ENCODE measurements at regions not wholly inside any gene's neighbourhood (a gene's known extent, or its start where the extent isn't known, plus 50 kb on each side); places are given as distances from the start of the nearest gene placed in this dataset.
"Not testable (repeated sequence)": the region's sequence is repeated elsewhere in the genome, so short reads cannot be mapped to it uniquely, and the experiment has no call there.

DNA sequence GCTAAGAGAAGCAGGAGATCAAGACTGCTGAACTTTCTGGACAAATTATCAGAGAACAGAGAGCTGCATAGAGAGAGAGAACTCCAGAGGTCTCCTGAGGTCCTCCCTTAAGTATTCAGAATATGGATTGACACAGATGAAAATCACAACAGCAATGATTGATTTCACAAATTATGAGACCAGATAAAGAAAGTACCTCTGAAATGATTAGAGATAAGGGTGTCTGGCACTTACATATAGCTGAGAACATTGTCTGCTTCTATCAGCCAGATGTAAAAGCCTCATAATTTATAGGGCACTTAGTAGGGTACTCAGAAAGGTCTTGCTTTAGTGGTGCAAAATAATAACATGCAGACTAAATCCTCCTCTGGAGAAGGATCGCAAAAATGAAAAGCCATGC, 1301.8 kb downstream of the BRINP3 start:
- peak; percentile 93 for DNase-seq (ENCODE audit: low spot score)

DNA sequence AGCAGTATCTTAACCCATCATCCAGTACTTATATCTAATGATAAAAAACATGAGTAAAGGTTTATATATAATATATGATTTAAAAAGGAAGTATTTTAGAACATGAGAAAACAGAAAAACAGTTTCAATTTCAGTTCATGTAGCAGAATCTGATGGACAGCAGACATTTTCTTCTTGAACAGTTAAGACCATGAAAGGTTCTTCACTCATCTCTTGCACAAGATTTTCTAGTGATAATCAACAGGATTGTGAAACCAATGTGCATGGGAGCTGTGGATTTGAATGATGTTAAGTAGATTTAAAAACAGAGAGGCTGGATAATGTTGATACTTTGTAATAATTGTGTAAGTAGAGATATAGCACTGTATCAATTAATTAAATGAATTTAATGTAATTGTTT, 1297.6 kb downstream of the BRINP3 start:
- no peak for DNase-seq (ENCODE audit: low spot score)

DNA sequence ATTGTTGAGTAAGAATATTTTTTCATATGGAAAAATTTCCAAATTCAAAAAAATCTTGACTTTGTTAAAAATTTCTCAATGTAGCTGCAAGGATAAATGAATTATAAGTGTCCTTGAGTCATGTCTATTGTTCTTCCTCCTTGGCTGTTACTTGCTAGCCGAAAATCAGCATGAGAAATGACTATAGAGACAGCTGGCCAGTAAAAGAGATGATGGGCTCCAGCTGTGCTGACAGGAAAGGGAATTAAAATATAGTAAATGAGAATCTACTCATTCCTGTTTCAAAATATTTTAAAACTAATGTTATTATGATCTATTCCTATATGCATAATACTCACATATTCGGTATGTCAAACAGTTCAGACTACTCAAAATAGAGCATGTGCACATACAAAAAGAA, 1292.6 kb downstream of the BRINP3 start:
- DNase-seq (ENCODE audit: low spot score) = no peak

DNA sequence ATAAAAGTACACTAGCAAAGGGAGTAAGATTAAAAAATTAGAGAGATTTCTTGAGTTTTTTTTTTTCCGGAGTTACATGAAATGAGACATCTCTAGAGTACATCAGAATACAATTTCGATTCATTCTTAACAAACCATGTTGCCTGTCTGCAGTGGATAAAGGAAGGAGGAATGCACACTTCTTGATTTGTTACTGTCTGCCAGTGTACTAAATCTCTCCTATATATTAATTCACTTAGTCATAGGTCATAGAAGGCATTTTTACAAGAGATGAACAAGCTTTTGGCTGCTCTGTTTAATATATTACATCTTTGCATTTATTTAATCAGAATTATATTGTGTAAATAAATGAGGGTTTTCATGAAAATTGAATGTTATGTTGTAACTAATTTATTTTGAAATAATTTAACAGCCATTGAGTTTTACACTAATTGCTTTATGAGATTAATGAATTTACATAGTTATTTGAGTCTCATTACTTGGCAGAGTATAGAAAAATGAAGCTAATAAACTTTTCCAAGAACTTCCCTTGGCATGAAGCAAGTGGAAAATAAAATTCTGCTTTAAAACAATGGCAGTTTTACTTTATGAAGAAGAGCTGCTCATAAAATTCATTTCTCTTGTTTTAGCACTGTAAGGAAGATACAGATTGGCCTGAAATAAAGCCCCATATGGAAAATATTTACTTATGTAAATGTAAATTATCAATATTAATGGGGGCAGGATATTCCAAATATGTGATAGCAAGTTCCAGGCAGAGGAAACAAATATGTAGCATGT, 1284.7 kb downstream of the BRINP3 start:
- DNase-seq (ENCODE audit: low spot score) = no peak

DNA sequence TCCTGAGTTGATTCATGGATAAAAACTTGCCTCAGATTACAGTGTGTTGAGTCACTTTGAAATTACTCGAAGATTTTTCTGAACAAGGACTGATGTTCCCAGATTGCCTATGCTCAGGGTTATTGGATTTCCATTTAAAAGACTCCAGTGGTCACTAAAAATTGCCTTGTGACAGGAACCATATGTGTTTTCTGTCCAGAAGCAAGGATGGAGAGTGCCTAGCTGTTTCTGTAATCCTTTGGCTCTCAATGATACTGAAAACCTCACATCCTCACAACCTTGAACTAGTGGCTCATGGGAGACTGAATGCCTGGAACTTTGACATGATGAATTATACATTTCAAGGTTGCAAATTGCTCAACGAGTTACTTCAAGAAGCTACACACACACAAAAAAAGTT, 1271.8 kb downstream of the BRINP3 start:
- DNase-seq (ENCODE audit: low spot score) = peak; percentile 8

DNA sequence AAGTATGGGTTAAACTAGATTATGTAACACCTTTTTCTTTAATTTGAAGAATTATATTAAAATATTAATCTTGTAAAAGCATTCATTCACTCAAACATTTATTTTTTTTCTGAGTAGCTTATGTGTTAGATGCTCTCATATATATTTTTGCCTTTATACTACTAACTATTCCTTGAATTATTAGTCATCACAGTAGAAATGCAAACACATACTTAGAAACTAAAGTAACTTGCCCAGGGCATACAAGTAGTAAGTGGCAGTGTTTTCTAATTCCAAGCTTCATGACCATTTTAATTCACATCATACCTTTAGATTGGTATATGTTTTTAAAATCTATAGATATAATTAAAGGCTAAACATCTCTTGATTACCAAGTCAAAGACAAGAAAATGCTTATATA, 1271.0 kb downstream of the BRINP3 start:
- DNase-seq (ENCODE audit: low spot score) = no peak

DNA sequence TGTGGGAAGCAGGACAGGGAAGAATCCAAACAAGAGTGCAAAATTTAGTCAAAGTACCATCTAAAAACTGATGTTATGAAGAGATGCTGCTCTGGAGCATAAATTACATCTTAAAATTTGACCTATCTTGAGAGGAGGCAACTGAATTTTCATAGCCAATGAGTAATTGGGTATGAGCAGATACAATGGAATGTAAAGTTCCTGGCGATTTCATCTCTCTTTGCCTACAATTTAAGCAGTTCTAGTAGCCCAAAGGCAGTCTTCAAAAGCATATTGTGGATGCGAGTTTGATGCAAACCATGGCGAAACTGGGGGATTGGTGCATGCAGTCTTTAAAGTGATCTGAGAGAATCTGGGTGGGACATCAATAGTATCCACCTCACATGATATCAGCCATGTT, 1265.9 kb downstream of the BRINP3 start:
- no peak for DNase-seq (ENCODE audit: low spot score)

DNA sequence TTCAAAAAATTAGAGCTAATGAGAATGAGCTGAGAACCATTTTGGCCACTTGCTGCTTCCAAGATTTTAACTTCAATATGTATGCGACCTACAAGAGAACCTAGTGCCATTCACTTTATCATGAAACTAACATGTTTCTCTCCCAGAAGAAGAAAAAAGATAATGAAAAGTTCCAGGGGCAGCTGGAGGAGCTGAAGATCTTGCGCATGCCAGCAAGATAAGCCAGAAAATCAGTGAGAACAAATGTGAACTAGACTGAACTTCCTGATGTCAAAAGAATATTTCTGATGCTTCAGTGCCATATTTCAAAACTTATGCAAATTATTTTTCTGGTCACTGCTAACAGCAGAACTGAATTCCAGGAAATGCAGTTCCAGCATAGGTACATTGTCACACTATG, 1265.1 kb downstream of the BRINP3 start:
- no peak for DNase-seq (ENCODE audit: low spot score)

DNA sequence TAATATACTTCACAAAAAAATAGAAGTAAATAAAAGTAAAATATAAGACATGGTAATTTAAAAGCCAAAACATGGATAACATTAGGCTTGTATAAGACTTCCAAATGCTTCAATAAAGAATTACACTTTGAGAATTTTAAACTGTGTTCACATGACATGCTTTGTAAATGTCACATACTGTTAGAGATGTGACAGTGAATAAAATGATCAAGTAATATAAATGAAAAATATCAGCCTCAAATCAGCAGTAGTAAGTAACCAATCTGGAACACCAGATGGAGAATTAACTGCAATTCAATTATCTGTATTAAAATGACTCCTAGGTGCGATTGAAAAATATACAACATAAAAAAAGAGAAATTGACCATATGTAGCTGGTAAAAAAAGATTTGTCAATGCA, 1260.8 kb downstream of the BRINP3 start:
- no peak for DNase-seq (ENCODE audit: low spot score)

DNA sequence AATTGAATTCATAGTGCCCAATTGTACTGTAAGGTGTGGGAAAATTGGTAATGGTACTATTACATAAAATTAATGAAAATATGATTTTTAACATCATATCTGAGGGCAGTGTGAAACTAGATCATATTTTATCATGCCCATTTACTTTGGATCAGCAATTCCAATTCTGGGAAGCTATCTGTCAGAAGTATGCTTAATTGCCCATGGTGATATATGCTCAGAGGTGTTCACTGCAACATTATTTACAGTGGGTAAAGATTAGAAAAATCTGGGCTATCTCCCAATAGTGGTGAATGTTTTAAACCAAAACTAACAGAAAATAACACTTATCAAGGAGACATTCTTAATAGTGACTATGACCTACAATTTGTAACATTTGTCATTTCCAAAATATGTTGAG, 1260.0 kb downstream of the BRINP3 start:
- no peak for DNase-seq (ENCODE audit: low spot score)

DNA sequence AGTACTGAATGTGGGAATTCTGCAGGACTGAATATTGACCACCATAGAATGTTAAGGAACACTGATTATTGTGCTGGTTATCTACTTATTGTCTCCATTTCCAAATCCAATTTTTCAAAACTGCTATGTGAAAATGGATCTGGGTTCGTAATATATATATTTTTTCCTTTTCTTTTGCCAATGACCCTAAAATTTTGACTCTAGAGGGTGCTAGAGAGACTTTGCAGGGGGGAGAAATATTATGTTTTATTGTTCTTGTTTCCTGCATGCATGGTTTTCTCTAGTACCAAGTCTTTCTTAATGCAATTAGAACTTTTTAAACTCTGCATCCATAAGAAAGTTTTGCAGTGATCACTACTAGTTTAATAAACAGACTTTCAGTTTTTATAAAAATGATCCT, 1256.9 kb downstream of the BRINP3 start:
- no peak for DNase-seq (ENCODE audit: low spot score)

DNA sequence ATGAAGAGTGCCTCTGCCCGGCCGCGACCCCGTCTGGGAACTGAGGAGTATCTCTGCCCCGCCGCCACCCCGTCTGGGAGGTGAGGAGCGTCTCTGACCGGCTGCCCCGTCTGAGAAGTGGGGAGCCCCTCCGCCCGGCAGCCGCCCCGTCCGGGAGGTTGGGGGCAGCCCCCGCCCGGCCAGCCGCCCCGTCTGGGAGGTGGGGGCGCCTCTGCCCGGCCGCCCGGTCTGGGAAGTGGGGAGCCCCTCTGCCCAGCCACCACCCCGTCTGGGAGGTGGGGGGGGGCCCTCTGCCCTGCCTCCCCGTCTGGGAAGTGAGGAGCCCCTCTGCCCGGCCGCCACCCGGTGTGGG, 1251.9 kb downstream of the BRINP3 start:
- not testable (repeated sequence) for DNase-seq (ENCODE audit: low spot score)

DNA sequence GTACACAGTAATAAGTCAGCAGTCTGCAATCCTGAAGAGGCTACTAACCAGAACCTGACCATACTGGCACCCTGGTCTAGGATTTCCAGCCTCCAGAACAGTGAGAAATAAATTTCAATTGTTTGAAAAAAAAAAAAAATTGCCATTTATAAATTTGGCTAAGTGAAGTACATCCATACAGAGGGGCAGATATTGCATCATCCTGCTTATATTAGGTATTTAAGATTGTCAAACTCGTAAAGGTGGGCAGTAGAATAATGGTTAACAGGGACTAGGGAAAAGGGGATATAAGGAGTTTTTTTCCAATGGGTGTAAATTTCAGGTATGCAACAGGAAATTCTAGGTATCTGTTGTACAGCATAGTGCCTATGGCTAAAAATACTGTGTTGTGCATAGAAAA, 1250.9 kb downstream of the BRINP3 start:
- DNase-seq (ENCODE audit: low spot score) = no peak

DNA sequence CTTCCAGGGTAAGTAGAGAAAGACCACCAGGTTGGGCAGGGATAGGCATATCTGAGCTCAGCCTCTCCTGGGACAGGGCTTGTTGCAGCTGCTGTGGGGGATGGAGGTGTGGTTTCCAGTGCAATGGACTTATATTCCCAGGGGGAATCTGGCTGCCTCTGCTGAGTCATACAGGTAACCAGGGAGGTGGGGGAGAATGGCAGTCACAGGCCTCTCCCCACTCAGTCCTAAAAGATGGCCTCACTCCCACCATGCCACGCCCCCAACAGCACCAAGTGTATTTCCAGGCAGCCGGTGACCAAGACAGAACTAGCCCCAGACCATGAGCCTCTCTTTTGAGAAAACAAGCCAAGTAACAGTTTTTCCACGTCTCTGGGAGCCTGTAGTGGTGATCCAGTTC, 1240.7 kb downstream of the BRINP3 start:
- no peak for DNase-seq (ENCODE audit: low spot score)

DNA sequence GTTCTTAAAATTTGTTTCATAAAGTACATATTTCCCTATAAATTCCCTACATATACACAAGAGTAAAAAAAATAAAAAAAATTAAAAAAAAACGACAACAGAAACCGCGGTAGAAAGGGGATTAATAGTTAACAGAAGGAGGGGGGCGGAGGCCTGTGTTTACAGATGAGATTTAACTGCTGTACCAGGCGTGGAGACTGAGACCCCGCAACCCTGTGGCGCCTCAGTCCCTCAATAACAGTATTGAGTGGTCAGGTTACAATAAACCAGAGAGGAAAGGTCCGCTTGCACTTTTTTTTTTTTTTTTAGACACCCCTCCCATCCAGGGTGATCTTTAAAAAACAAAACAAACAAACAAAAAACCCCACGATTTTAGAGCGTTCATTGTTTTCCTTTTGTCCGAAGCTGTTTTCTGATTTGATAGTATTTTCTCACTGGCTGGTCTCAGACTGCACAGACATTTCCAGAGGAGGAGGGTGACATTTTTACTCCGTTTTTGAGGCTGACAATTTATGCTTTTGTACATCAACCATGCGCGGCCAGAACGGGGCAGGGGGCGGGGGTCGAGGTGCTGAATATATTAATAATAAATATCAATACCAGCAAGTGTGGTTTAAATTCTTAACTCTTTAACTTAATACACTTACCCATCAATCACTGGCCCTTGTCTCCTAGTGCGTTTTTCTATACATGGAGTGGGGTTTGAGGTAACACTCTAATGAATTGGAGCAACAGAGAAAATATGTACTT, 1223.9 kb downstream of the BRINP3 start:
- DNase-seq (ENCODE audit: low spot score) = no peak

DNA sequence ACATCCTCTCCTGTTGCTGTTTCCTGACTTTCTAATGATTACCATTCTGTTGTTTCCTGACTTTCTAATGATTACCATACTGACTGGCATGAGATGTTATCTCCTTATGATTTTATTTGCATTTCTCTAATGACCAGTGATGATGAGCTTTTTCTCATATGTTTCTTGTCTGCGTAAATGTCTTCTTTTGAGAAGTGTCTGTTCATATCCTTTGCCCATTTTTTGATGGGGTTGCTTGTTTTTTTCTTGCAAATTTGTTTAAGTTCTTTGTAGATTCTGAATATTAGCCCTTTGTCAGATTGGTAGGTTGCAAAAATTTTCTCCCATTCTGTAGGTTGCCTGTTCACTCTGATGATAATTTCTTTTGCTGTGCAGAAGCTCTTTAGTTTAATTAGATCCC, 1216.5 kb downstream of the BRINP3 start:
- not testable (repeated sequence) for DNase-seq (ENCODE audit: low spot score)

DNA sequence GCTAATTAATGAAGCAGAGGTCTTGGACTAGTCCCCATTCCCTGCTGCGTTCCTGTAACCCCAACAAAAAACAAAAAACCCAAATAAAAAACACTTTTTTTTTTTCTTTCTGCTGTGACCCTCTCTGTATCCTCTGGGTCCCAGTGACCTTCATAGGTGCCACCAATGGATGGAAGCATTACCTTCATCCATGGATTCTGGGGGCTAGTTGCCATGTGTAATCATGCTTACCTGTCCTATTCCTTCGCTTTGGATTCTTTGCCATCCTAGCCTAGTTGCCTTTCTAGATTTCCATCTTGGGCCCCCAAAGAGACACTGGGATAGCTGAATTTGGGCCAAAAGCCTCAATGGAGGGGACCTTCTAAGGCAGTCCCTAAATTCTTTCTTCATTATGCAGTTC, 1208.7 kb downstream of the BRINP3 start:
- peak; percentile 16 for DNase-seq (ENCODE audit: low spot score)

DNA sequence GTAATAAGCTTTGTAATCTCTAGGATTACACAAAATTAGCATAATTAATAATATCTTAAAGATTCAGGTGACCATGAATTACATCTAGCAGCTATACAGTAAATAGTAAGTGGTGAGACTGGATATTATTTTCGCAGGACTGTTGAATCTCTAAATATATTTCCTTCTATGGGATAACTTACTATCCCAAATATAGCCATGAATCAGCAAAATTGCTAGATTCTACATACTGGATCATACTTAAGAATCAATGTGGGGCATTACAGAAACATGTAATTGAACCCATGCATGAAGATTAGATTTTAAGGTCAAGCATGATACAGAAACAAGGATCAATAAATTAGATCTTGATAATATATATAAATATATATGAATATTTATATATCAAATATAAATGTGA, 1203.4 kb downstream of the BRINP3 start:
- DNase-seq (ENCODE audit: low spot score) = no peak

DNA sequence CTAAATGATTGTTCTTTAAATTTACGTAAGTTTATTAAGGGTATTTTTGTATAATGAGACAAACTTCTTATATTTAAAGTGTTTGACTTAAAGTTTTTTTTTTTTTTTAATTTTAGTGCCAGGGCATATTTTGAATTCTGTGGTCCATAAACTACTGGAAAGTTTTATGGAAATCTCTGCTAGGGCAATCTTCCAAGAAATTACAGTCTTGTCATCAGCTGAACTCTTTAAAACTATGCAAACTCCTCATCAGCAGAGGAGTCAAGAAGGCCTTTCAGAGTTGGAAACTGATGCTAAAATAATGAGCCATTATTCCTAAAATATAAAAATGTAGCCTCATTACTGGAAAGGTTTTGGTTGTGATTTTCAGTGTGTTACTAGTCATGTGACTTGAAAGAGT, 1201.9 kb downstream of the BRINP3 start:
- DNase-seq (ENCODE audit: low spot score) = no peak

DNA sequence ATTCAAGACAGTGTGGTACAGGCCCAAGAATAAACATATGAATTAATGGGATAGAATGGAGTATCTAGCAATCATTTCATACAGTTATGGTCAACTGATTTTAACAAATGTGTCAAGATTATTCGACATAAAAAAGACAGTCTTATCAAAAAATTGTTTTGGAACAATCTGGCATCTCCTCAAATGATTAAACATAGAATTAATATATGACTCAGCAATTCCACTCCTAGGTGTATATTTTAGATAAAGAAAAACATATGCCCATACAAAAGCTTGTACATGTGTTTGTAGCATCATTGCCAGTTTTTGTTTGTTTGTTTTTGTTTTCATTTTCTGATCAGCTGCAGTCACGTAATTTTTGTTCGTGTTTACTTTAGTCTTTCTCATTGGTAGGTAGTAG, 1188.3 kb downstream of the BRINP3 start:
- DNase-seq (ENCODE audit: low spot score) = no peak

DNA sequence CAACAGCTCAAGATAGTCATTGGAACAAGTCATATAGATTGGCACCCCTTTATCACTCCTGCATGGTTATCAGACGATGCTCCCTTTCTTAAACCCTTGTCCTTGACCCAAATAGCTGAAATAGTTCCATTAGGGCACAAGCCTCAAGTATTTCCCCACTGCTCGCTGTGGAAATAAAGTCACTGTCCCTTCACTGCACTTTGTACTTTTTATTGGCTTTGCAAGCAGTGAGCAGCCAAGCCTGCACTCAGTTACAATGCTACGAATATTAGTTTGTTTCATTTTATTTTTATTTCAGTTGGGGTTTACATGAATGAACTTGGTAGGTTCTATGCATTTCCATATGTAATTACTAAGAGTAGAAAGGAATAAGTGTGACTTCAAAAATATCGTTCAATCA, 1176.4 kb downstream of the BRINP3 start:
- no peak for DNase-seq (ENCODE audit: low spot score)

DNA sequence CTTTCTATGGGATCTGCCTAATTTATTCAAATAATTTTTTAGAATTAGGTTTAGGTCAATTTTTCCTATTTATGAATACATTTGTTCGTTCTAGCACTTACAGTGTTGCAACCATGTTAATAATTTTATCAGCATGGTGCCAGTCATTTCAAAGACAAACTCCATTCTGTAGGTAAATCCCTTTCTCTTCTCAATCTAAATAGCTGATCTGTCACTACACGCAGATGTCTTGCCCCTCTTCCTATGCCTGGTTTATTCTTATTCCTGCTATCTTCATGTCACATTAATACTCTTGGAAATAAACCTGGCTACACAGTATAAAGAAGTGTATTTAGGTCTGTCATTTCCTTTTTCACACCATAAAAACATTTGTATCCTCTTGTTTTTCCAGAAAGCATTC, 1172.4 kb downstream of the BRINP3 start:
- no peak for DNase-seq (ENCODE audit: low spot score)

DNA sequence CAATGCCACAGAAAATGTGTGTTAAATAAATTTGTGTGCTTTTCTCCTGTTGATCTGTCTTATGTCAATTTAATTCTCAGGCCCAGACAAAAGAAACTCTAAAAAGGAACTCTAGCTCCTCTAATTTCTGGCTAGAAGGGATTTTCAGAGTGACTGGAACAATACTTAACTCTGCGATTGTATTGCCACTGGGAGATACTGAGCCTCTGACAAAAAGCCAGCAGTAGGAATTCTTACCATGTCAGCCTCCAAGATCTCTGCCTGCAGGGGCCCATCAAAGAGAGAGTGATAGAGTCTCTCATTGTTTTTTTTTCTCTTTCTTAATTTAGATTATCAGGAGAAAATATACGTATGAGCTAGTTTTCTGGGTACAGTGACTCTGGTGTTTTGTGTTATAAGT, 1165.7 kb downstream of the BRINP3 start:
- DNase-seq (ENCODE audit: low spot score) = no peak

Data from SK-N-DZ (cell line).